Ishikawa (cell line): ENCODE measurements at regions not wholly inside any gene's neighbourhood (a gene's known extent, or its start where the extent isn't known, plus 50 kb on each side); places are given as distances from the start of the nearest gene placed in this dataset.

Experiments
- CEBPB ChIP-seq: IDR thresholded peaks from 2 replicates; pipeline ENCODE4 v1.6.1; 2012
- CREB1 ChIP-seq: IDR thresholded peaks from 2 replicates; pipeline ENCODE4 v1.6.1; 2012; ENCODE audit warnings: low read depth
- EGR1 ChIP-seq: IDR thresholded peaks from 2 replicates; pipeline ENCODE4 v1.6.1; 2012
- EP300 ChIP-seq: IDR thresholded peaks from 2 replicates; pipeline ENCODE4 v1.6.1; 2012; ENCODE audit warnings: borderline replicate concordance
- FOXM1 ChIP-seq: IDR thresholded peaks from 2 replicates; pipeline ENCODE4 v1.6.1; 2012; ENCODE audit warnings: low read depth, borderline replicate concordance
- NFIC ChIP-seq: IDR thresholded peaks from 2 replicates; pipeline ENCODE4 v1.6.1; 2012
- RAD21 ChIP-seq: IDR thresholded peaks from 2 replicates; pipeline ENCODE4 v1.6.1; 2012; ENCODE audit warnings: low read depth
- REST ChIP-seq: IDR thresholded peaks from 2 replicates; pipeline ENCODE4 v1.6.1; 2012; ENCODE audit warnings: low read depth, mild to moderate bottlenecking
- TAF1 ChIP-seq: IDR thresholded peaks from 2 replicates; pipeline ENCODE4 v1.6.1; 2012; ENCODE audit warnings: low read depth, mild to moderate bottlenecking
- TCF12 ChIP-seq: IDR thresholded peaks from 2 replicates; pipeline ENCODE4 v1.6.1; 2012; ENCODE audit warnings: low read depth
- TEAD4 ChIP-seq: IDR thresholded peaks from 2 replicates; pipeline ENCODE4 v1.6.1; 2012
- USF1 ChIP-seq: IDR thresholded peaks from 2 replicates; pipeline ENCODE4 v1.6.1; 2012
- YY1 ChIP-seq: IDR thresholded peaks from 2 replicates; pipeline ENCODE4 v1.6.1; 2012; ENCODE audit warnings: low read depth
- ZBTB7A ChIP-seq: IDR thresholded peaks from 2 replicates; pipeline ENCODE4 v1.6.1; 2012; ENCODE audit warnings: low read depth
- TF ChIP-seq, protein P1 (sequence below): IDR thresholded peaks from 2 replicates; pipeline ENCODE4 v1.6.1; 2012

- no peak for TF ChIP-seq EP300
- no peak for TF ChIP-seq FOXM1
- no peak for TF ChIP-seq REST
- TF ChIP-seq CEBPB = no peak
- no peak for TF ChIP-seq CREB1
- no peak for TF ChIP-seq RAD21
- no peak for TF ChIP-seq NFIC
Measured at GRCh38 chr12:91695964-91696363, 449.7 kb downstream of the BTG1 start.

DNA sequence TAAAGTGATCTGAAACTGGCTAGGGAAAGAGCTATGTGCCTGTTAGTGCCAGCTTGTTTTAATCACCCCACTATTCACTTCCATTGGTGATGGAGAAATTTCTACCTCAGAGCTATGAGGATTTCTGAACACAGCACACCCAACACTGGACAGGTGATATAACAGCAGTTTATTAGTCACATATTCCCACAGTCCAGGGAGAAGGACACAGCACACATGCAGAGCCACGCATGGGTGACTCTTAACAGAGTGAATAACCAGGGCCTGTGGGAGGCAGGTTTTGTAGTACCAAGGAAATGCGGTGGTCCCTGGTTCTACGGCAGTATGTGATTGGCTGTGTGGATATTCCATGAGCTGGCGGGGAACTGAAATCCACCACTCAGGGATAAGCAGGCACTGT, 455.1 kb downstream of the BTG1 start:
- TF ChIP-seq RAD21 = no peak
- TF ChIP-seq YY1 = no peak
- no peak for TF ChIP-seq EP300
- TF ChIP-seq USF1 = no peak
- no peak for TF ChIP-seq TEAD4
- no peak for TF ChIP-seq CEBPB
- TF ChIP-seq, protein P1, sequence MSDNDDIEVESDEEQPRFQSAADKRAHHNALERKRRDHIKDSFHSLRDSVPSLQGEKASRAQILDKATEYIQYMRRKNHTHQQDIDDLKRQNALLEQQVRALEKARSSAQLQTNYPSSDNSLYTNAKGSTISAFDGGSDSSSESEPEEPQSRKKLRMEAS = no peak
- TF ChIP-seq TCF12 = no peak
- TF ChIP-seq ZBTB7A = no peak
- TF ChIP-seq NFIC = no peak
- TF ChIP-seq CREB1 = no peak

GRCh38 chr12:91687052-91688017, 458.3 kb downstream of the BTG1 start:
- TF ChIP-seq CREB1 (no peak), TCF12 (no peak), USF1 (no peak), FOXM1 (no peak), NFIC (no peak), REST (no peak)

GRCh38 chr12:91685917-91686316, 459.7 kb downstream of the BTG1 start:
- TF ChIP-seq TAF1 = no peak
- no peak for TF ChIP-seq CEBPB
- no peak for TF ChIP-seq ZBTB7A
- TF ChIP-seq NFIC = no peak
- TF ChIP-seq REST = no peak

GRCh38 chr12:91681751-91682150, 463.9 kb downstream of the BTG1 start:
- TF ChIP-seq ZBTB7A = no peak
- TF ChIP-seq TAF1 = no peak
- no peak for TF ChIP-seq NFIC
- no peak for TF ChIP-seq EGR1
- TF ChIP-seq TEAD4 = no peak
- TF ChIP-seq CEBPB = no peak
- no peak for TF ChIP-seq TCF12
- no peak for TF ChIP-seq FOXM1
- TF ChIP-seq REST = no peak
- TF ChIP-seq CREB1 = no peak
- TF ChIP-seq EP300 = no peak
- TF ChIP-seq USF1 = no peak
- TF ChIP-seq, protein P1 = no peak
